ENCODE measurements at regions not wholly inside any gene's neighbourhood (a gene's known extent, or its start where the extent isn't known, plus 50 kb on each side); places are given as distances from the start of the nearest gene placed in this dataset.
"Not testable (repeated sequence)": the region's sequence is repeated elsewhere in the genome, so short reads cannot be mapped to it uniquely, and the experiment has no call there.

- Histone ChIP-seq H2AFZ (ENCODE audit: low read depth, low read length) (no peak overlapping the region), H3K36me3 (ENCODE audit: insufficient read depth, low read length) (no peaks in the 10 kb centered on the region), H3K27me3 (ENCODE audit: insufficient read depth, low read length) (no peaks in the 10 kb centered on the region), H3K9me3 (ENCODE audit: low read length) (no peaks in the 10 kb centered on the region), H3K4me1 (ENCODE audit: insufficient read depth, low read length) (no peaks in the 10 kb centered on the region), H3K4me3 (ENCODE audit: low read length) (no peak overlapping the region)
Measured at GRCh38 chr5:24135536-24135935, 509.2 kb downstream of the CDH10 start.

GRCh38 chr5:24141046-24141445, 503.7 kb downstream of the CDH10 start:
- no peak overlapping the region for H2AFZ ChIP-seq (ENCODE audit: low read depth, low read length)
- H3K27me3 ChIP-seq (ENCODE audit: insufficient read depth, low read length), result no peaks in the 10 kb centered on the region
- no peaks in the 10 kb centered on the region for H3K9me3 ChIP-seq (ENCODE audit: low read length)
- H3K4me3 ChIP-seq (ENCODE audit: low read length), result no peak overlapping the region
- H3K4me1 ChIP-seq (ENCODE audit: insufficient read depth, low read length), result no peaks in the 10 kb centered on the region
- H3K36me3 ChIP-seq (ENCODE audit: insufficient read depth, low read length), result no peaks in the 10 kb centered on the region

GRCh38 chr5:24142341-24142740, 502.4 kb downstream of the CDH10 start:
- H3K9me3 ChIP-seq (ENCODE audit: low read length), result no peaks in the 10 kb centered on the region
- H3K4me1 ChIP-seq (ENCODE audit: insufficient read depth, low read length), result no peaks in the 10 kb centered on the region
- no peak overlapping the region for H2AFZ ChIP-seq (ENCODE audit: low read depth, low read length)
- no peaks in the 10 kb centered on the region for H3K27me3 ChIP-seq (ENCODE audit: insufficient read depth, low read length)
- H3K4me3 ChIP-seq (ENCODE audit: low read length), result no peak overlapping the region
- no peaks in the 10 kb centered on the region for H3K36me3 ChIP-seq (ENCODE audit: insufficient read depth, low read length)

GRCh38 chr5:24145806-24146205, 499.0 kb downstream of the CDH10 start:
- Histone ChIP-seq H3K4me1 (ENCODE audit: insufficient read depth, low read length) (no peaks in the 10 kb centered on the region), H3K9me3 (ENCODE audit: low read length) (no peaks in the 10 kb centered on the region), H2AFZ (ENCODE audit: low read depth, low read length) (no peak overlapping the region), H3K4me3 (ENCODE audit: low read length) (no peak overlapping the region), H3K27me3 (ENCODE audit: insufficient read depth, low read length) (no peaks in the 10 kb centered on the region), H3K36me3 (ENCODE audit: insufficient read depth, low read length) (no peaks in the 10 kb centered on the region)

GRCh38 chr5:24161559-24161958, 483.2 kb downstream of the CDH10 start:
- Histone ChIP-seq H3K36me3 (ENCODE audit: insufficient read depth, low read length) (no peaks in the 10 kb centered on the region), H3K9me3 (ENCODE audit: low read length) (no peaks in the 10 kb centered on the region), H3K27me3 (ENCODE audit: insufficient read depth, low read length) (no peaks in the 10 kb centered on the region), H2AFZ (ENCODE audit: low read depth, low read length) (no peak overlapping the region), H3K4me3 (ENCODE audit: low read length) (no peak overlapping the region), H3K4me1 (ENCODE audit: insufficient read depth, low read length) (no peaks in the 10 kb centered on the region)

- no peak overlapping the region for H2AFZ ChIP-seq (ENCODE audit: low read depth, low read length)
- no peaks in the 10 kb centered on the region for H3K36me3 ChIP-seq (ENCODE audit: insufficient read depth, low read length)
- H3K4me3 ChIP-seq (ENCODE audit: low read length), result no peak overlapping the region
- H3K27me3 ChIP-seq (ENCODE audit: insufficient read depth, low read length), result no peaks in the 10 kb centered on the region
- H3K9me3 ChIP-seq (ENCODE audit: low read length), result no peaks in the 10 kb centered on the region
- no peaks in the 10 kb centered on the region for H3K4me1 ChIP-seq (ENCODE audit: insufficient read depth, low read length)
Measured at GRCh38 chr5:24162343-24162742, 482.4 kb downstream of the CDH10 start.

GRCh38 chr5:24163091-24163490, 481.7 kb downstream of the CDH10 start:
- no peak overlapping the region for H2AFZ ChIP-seq (ENCODE audit: low read depth, low read length)
- H3K4me3 ChIP-seq (ENCODE audit: low read length), result no peak overlapping the region
- H3K4me1 ChIP-seq (ENCODE audit: insufficient read depth, low read length), result no peaks in the 10 kb centered on the region
- no peaks in the 10 kb centered on the region for H3K36me3 ChIP-seq (ENCODE audit: insufficient read depth, low read length)
- no peaks in the 10 kb centered on the region for H3K27me3 ChIP-seq (ENCODE audit: insufficient read depth, low read length)
- no peaks in the 10 kb centered on the region for H3K9me3 ChIP-seq (ENCODE audit: low read length)

- no peak overlapping the region for H2AFZ ChIP-seq (ENCODE audit: low read depth, low read length)
- H3K36me3 ChIP-seq (ENCODE audit: insufficient read depth, low read length), result no peaks in the 10 kb centered on the region
Measured at GRCh38 chr5:24167806-24168205, 477.0 kb downstream of the CDH10 start.

GRCh38 chr5:24170026-24170425, 474.8 kb downstream of the CDH10 start:
- Histone ChIP-seq H3K9me3 (ENCODE audit: low read length) (no peaks in the 10 kb centered on the region), H3K36me3 (ENCODE audit: insufficient read depth, low read length) (no peaks in the 10 kb centered on the region), H3K4me1 (ENCODE audit: insufficient read depth, low read length) (no peaks in the 10 kb centered on the region), H3K27me3 (ENCODE audit: insufficient read depth, low read length) (no peaks in the 10 kb centered on the region), H3K4me3 (ENCODE audit: low read length) (no peak overlapping the region), H2AFZ (ENCODE audit: low read depth, low read length) (no peak overlapping the region)

More at GRCh38 chr5:24167806-24168205, 477.0 kb downstream of the CDH10 start:
- no peak overlapping the region for H3K4me3 ChIP-seq (ENCODE audit: low read length)
- H3K27me3 ChIP-seq (ENCODE audit: insufficient read depth, low read length), result no peaks in the 10 kb centered on the region
- H3K4me1 ChIP-seq (ENCODE audit: insufficient read depth, low read length), result no peaks in the 10 kb centered on the region
- H3K9me3 ChIP-seq (ENCODE audit: low read length), result no peaks in the 10 kb centered on the region

GRCh38 chr5:24170930-24171329, 473.8 kb downstream of the CDH10 start:
- H3K27me3 ChIP-seq (ENCODE audit: insufficient read depth, low read length); H3K4me3 ChIP-seq (ENCODE audit: low read length); H3K36me3 ChIP-seq (ENCODE audit: insufficient read depth, low read length); H2AFZ ChIP-seq (ENCODE audit: low read depth, low read length); H3K9me3 ChIP-seq (ENCODE audit: low read length); H3K4me1 ChIP-seq (ENCODE audit: insufficient read depth, low read length): not testable (repeated sequence)

GRCh38 chr5:24177821-24178220, 467.0 kb downstream of the CDH10 start:
- no peak overlapping the region for H3K4me3 ChIP-seq (ENCODE audit: low read length)
- no peaks in the 10 kb centered on the region for H3K36me3 ChIP-seq (ENCODE audit: insufficient read depth, low read length)
- H3K9me3 ChIP-seq (ENCODE audit: low read length), result no peaks in the 10 kb centered on the region
- H3K4me1 ChIP-seq (ENCODE audit: insufficient read depth, low read length), result no peaks in the 10 kb centered on the region
- no peak overlapping the region for H2AFZ ChIP-seq (ENCODE audit: low read depth, low read length)
- no peaks in the 10 kb centered on the region for H3K27me3 ChIP-seq (ENCODE audit: insufficient read depth, low read length)

GRCh38 chr5:24183981-24184380, 460.8 kb downstream of the CDH10 start:
- no peaks in the 10 kb centered on the region for H3K4me1 ChIP-seq (ENCODE audit: insufficient read depth, low read length)
- H3K27me3 ChIP-seq (ENCODE audit: insufficient read depth, low read length), result no peaks in the 10 kb centered on the region
- H2AFZ ChIP-seq (ENCODE audit: low read depth, low read length), result no peak overlapping the region
- no peak overlapping the region for H3K4me3 ChIP-seq (ENCODE audit: low read length)
- no peaks in the 10 kb centered on the region for H3K9me3 ChIP-seq (ENCODE audit: low read length)
- no peaks in the 10 kb centered on the region for H3K36me3 ChIP-seq (ENCODE audit: insufficient read depth, low read length)

- Histone ChIP-seq H3K9me3 (ENCODE audit: low read length) (no peaks in the 10 kb centered on the region), H3K27me3 (ENCODE audit: insufficient read depth, low read length) (no peaks in the 10 kb centered on the region), H2AFZ (ENCODE audit: low read depth, low read length) (no peak overlapping the region), H3K36me3 (ENCODE audit: insufficient read depth, low read length) (no peaks in the 10 kb centered on the region), H3K4me3 (ENCODE audit: low read length) (no peak overlapping the region), H3K4me1 (ENCODE audit: insufficient read depth, low read length) (no peaks in the 10 kb centered on the region)
Measured at GRCh38 chr5:24188216-24188925, 456.4 kb downstream of the CDH10 start.

- Histone ChIP-seq H3K4me1 (ENCODE audit: insufficient read depth, low read length) (no peaks in the 10 kb centered on the region), H3K4me3 (ENCODE audit: low read length) (no peak overlapping the region), H3K27me3 (ENCODE audit: insufficient read depth, low read length) (no peaks in the 10 kb centered on the region), H3K36me3 (ENCODE audit: insufficient read depth, low read length) (no peaks in the 10 kb centered on the region), H3K9me3 (ENCODE audit: low read length) (no peaks in the 10 kb centered on the region), H2AFZ (ENCODE audit: low read depth, low read length) (no peak overlapping the region)
Measured at GRCh38 chr5:24196789-24197188, 448.0 kb downstream of the CDH10 start.
